Erythroblast (primary cell): ENCODE measurements at regions not wholly inside any gene's neighbourhood (a gene's known extent, or its start where the extent isn't known, plus 50 kb on each side); places are given as distances from the start of the nearest gene placed in this dataset.

Experiments
- GATA1 ChIP-seq: IDR thresholded peaks from 2 replicates; pipeline ENCODE4 v1.6.1; 2011; ENCODE audit warnings: low read depth, mild to moderate bottlenecking, control low read depth, low read length, moderate library complexity
- POLR2A ChIP-seq: IDR thresholded peaks from 2 replicates; pipeline ENCODE4 v1.6.1; 2011; ENCODE audit warnings: mild to moderate bottlenecking, low read length

GRCh38 chr6:76706086-76706485 is 633.6 kb upstream of the IMPG1 start:
- TF ChIP-seq POLR2A = no peak
- no peak for TF ChIP-seq GATA1
